GM12892 (cell line): ENCODE measurements at regions not wholly inside any gene's neighbourhood (a gene's known extent, or its start where the extent isn't known, plus 50 kb on each side); places are given as distances from the start of the nearest gene placed in this dataset.

Source experiments
- POLR2A ChIP-seq: IDR thresholded peaks from 2 replicates; pipeline ENCODE4 v1.6.1; 2011; ENCODE audit warnings: low read depth, low read length, control low read depth
- POLR2AphosphoS5 ChIP-seq: IDR thresholded peaks from 2 replicates; pipeline ENCODE4 v1.6.1; 2011; ENCODE audit warnings: low read depth, low read length, control low read depth
- TAF1 ChIP-seq: IDR thresholded peaks from 2 replicates; pipeline ENCODE4 v1.6.1; 2011; ENCODE audit warnings: low read depth, mild to moderate bottlenecking, control low read depth, low read length, borderline replicate concordance

GRCh38 chr14:89565607-89566006 is 148.6 kb upstream of the FOXN3 start:
- TF ChIP-seq POLR2AphosphoS5 (no peak), POLR2A (no peak), TAF1 (no peak)
